ENCODE measurements at regions not wholly inside any gene's neighbourhood (a gene's known extent, or its start where the extent isn't known, plus 50 kb on each side); places are given as distances from the start of the nearest gene placed in this dataset.

DNA sequence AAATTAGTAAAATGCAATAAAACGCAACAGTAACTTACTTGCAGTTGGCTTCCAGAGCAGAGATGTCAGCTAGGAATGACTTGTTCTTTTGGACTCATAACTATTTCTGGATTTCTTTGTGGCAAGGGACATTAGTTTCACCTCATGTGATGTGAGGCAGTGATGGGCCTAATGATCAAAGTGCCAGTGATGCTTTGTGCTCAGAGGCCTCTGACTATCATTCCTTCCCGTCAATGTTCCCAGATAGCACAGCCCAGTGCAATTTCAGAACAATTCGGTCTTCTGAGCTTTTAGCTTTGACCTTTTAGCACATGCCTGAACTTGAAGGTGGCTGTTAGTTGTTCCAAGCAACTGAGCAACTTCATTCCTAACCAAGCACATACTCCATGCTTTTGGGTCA is 596.8 kb downstream of the TFAP2B start (continued):
- TF ChIP-seq POLR2AphosphoS5 (IDR thresholded peaks at IDR 0.05; ENCODE audit: low read depth) (no peak), JUNB (IDR thresholded peaks at IDR 0.05; ENCODE audit: unreplicated experiment) (no peak), EZH2 (IDR thresholded peaks at IDR 0.05; ENCODE audit: low read depth, unreplicated experiment) (no peak)
- TF ChIP-seq, protein P1, sequence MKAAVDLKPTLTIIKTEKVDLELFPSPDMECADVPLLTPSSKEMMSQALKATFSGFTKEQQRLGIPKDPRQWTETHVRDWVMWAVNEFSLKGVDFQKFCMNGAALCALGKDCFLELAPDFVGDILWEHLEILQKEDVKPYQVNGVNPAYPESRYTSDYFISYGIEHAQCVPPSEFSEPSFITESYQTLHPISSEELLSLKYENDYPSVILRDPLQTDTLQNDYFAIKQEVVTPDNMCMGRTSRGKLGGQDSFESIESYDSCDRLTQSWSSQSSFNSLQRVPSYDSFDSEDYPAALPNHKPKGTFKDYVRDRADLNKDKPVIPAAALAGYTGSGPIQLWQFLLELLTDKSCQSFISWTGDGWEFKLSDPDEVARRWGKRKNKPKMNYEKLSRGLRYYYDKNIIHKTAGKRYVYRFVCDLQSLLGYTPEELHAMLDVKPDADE (IDR thresholded peaks at IDR 0.05), result no peak
- TF ChIP-seq, protein P2, sequence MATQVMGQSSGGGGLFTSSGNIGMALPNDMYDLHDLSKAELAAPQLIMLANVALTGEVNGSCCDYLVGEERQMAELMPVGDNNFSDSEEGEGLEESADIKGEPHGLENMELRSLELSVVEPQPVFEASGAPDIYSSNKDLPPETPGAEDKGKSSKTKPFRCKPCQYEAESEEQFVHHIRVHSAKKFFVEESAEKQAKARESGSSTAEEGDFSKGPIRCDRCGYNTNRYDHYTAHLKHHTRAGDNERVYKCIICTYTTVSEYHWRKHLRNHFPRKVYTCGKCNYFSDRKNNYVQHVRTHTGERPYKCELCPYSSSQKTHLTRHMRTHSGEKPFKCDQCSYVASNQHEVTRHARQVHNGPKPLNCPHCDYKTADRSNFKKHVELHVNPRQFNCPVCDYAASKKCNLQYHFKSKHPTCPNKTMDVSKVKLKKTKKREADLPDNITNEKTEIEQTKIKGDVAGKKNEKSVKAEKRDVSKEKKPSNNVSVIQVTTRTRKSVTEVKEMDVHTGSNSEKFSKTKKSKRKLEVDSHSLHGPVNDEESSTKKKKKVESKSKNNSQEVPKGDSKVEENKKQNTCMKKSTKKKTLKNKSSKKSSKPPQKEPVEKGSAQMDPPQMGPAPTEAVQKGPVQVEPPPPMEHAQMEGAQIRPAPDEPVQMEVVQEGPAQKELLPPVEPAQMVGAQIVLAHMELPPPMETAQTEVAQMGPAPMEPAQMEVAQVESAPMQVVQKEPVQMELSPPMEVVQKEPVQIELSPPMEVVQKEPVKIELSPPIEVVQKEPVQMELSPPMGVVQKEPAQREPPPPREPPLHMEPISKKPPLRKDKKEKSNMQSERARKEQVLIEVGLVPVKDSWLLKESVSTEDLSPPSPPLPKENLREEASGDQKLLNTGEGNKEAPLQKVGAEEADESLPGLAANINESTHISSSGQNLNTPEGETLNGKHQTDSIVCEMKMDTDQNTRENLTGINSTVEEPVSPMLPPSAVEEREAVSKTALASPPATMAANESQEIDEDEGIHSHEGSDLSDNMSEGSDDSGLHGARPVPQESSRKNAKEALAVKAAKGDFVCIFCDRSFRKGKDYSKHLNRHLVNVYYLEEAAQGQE (IDR thresholded peaks at IDR 0.05; ENCODE audit: unreplicated experiment), result no peak
- TF ChIP-seq, protein P3, sequence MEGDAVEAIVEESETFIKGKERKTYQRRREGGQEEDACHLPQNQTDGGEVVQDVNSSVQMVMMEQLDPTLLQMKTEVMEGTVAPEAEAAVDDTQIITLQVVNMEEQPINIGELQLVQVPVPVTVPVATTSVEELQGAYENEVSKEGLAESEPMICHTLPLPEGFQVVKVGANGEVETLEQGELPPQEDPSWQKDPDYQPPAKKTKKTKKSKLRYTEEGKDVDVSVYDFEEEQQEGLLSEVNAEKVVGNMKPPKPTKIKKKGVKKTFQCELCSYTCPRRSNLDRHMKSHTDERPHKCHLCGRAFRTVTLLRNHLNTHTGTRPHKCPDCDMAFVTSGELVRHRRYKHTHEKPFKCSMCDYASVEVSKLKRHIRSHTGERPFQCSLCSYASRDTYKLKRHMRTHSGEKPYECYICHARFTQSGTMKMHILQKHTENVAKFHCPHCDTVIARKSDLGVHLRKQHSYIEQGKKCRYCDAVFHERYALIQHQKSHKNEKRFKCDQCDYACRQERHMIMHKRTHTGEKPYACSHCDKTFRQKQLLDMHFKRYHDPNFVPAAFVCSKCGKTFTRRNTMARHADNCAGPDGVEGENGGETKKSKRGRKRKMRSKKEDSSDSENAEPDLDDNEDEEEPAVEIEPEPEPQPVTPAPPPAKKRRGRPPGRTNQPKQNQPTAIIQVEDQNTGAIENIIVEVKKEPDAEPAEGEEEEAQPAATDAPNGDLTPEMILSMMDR (conservative IDR thresholded peaks at IDR 0.05; ENCODE audit: low read depth in 2 of 2), result no peak

DNA sequence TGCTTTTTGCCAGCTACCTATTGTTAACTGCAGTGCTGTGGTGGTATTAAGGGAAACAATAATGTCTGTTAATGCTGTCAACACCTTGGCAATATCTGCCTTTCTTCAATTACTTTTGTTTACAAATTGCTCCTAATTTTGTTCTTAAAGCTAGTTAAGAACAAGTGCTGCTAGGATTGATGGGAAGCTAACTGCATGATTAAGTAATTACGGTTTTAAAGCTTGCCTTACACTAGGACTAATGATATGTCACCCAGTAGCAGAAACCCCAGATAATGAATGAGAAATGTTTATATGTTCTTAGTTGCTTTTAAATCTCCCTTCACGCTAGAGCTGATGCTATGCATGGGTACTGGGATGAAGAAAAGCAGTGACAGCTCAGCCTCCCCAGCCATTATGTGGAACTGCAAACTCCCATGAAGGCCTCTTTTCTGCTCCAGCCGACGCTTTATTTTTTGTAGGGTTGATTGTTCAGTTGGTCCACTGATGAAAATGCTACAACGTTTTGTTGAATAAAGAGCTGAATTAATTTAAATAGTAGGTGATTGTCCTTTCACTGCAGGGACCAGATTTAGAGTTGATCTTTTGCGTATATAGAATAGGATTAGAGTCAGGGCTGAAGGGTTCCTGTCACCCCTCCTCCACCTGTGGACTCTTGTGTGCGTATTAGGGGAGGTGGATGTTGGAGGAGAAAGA is 610.5 kb downstream of the TFAP2B start:
- Histone ChIP-seq H3K4me3 (no peak overlapping the region), H3K79me2 (replicated peaks; ENCODE audit: insufficient read depth) (no peaks in the 10 kb centered on the region), H3K36me3 (ENCODE audit: insufficient read depth) (no peaks in the 10 kb centered on the region), H3K27ac (ENCODE audit: low read depth) (no peak overlapping the region), H3K9me2 (ENCODE audit: insufficient read depth) (no peaks in the 10 kb centered on the region; the same call in 1 of the 2 replicates), H2AFZ (no peak overlapping the region), H3K4me2 (no peak overlapping the region), H3F3A (replicated peaks; ENCODE audit: low read depth) (no peaks in the 10 kb centered on the region), H4K20me1 (replicated peaks; ENCODE audit: insufficient read depth) (no peaks in the 10 kb centered on the region), H3K4me1 (ENCODE audit: insufficient read depth) (peaks cover 10% of the 10 kb centered on the region), H3K27me3 (ENCODE audit: insufficient read depth) (no peaks in the 10 kb centered on the region)
- Mint-ChIP-seq H3K9me3 (no peaks in the 10 kb centered on the region), H3K36me3 (ENCODE audit: low read depth) (no peaks in the 10 kb centered on the region), H3K27ac (no peak overlapping the region), H3K27me3 (ENCODE audit: insufficient read depth, low read depth, poor library complexity) (no peaks in the 10 kb centered on the region), H3K4me1 (peaks cover 13% of the 10 kb centered on the region), H3K4me3 (no peak overlapping the region)
- ATAC-seq (no peak), DNase-seq (ENCODE audit: low spot score) (no peak)
- TF ChIP-seq CREB1 (CRISPR knock-in tag; IDR thresholded peaks at IDR 0.05; ENCODE audit: low read depth), result no peak
- TF ChIP-seq, protein P2 (IDR thresholded peaks at IDR 0.05; ENCODE audit: unreplicated experiment), result no peak
- TF ChIP-seq JUNB (IDR thresholded peaks at IDR 0.05; ENCODE audit: unreplicated experiment), result no peak
- no peak for TF ChIP-seq NANOG (IDR thresholded peaks at IDR 0.05; ENCODE audit: borderline replicate concordance)
